MG63 (cell line): ENCODE measurements at regions not wholly inside any gene's neighbourhood (a gene's known extent, or its start where the extent isn't known, plus 50 kb on each side); places are given as distances from the start of the nearest gene placed in this dataset.

ENCODE experiments used
- DNase-seq: peaks from one replicate; pipeline ENCODE4 v3.0.0-alpha.2; 2020
- H3K27me3 ChIP-seq: fragments of 250-450 bp; sonication (Bioruptor Pico); 2 replicates; pipeline ENCODE4 v1.5.1; 2020; ENCODE audit warnings: mild to moderate bottlenecking, moderate library complexity
- H3K36me3 ChIP-seq: fragments of 250-450 bp; sonication (Bioruptor Pico); 2 replicates; pipeline ENCODE4 v1.5.1; 2020; ENCODE audit warnings: mild to moderate bottlenecking, moderate library complexity
- H3K4me3 ChIP-seq: fragments of 250-450 bp; sonication (Bioruptor Pico); 2 replicates; pipeline ENCODE4 v1.5.1; 2020; ENCODE audit warnings: mild to moderate bottlenecking, moderate library complexity
- H3K9me3 ChIP-seq: fragments of 250-450 bp; sonication (Bioruptor Pico); 2 replicates; pipeline ENCODE4 v1.5.1; 2020; ENCODE audit warnings: mild to moderate bottlenecking, moderate library complexity

DNA sequence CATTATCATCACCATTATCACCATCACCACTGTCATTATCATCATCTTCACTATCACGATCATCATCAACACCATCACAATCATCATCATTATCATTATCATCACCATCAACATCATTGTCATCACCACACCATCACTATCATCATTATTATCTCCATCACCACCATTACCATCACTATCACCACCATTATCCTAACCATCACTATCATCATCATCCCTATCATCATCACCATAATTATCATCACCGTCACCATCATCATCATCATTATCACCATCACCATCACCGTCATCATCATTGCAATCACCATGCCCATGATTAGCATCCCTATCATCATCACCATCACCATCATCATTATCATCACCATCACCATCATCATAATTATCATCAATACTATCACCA, 311.9 kb downstream of the IRX2 start:
- H3K36me3 ChIP-seq: no peaks in the 10 kb centered on the region
- DNase-seq: no peak
- H3K9me3 ChIP-seq: no peaks in the 10 kb centered on the region
- H3K4me3 ChIP-seq: no peak overlapping the region
- peaks cover 2% of the 10 kb centered on the region; the same call in 1 of the 2 replicates for H3K27me3 ChIP-seq

DNA sequence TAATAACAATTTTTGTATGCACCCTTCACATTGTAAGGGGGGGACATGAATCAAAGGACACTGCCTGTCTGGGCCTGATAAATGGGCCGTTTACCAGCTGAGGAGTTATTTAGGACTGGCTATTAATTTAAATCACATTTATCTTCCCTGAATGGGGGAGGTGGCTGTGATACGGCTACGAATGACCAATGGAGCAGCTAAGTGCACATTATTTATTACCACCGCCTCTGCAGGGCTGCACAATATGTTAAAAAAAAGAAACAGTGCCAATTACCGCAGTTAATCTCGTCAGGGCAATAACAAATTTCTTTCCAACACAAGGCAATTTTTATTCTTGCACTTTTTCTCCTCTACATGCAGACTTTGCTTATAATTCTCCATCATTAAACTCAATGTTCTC, 318.4 kb downstream of the IRX2 start:
- H3K4me3 ChIP-seq: no peak overlapping the region
- no peaks in the 10 kb centered on the region for H3K36me3 ChIP-seq
- DNase-seq: no peak
- no peaks in the 10 kb centered on the region; the same call in 1 of the 2 replicates for H3K27me3 ChIP-seq
- no peaks in the 10 kb centered on the region; the same call in 1 of the 2 replicates for H3K9me3 ChIP-seq

DNA sequence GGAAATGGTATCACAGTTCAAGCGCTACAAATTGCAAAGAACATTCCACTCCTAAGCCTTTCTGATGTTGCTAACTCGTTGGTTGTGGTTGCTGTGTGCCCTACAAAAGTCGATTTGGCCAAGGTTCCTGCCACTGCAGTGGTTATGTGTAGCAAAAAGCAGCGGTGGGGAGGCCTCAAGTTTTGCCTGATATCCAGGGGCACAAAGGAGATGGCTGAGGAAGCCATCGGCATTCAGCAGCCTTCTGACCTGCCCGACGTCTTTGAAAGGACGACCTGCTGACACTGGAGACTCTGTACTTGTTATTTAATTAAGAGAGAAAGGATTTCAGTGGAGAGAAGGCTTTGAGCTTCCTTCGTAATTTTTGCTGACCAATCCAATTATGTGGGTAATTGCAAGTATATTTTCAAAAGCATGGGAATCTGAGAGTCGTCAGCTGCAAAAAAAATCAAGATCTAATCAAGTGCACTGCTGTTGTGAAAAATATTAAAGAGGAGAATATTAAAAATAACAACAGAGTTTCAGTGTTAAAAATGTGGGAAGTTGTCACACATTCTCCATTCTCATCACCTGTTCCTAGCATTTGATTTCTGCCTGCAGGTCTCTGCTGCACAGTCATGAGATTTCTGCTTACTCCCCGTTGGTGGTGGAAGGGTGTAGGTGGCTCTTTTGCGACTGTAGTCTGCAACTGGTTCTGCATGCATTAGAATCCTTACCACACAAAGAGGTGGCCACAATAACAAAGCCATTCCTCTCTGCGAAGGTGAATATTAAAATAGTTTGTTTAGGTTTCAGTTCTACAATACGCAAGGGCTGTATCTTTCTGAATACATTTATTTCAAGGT, 319.2 kb downstream of the IRX2 start:
- Histone ChIP-seq H3K36me3 (no peaks in the 10 kb centered on the region), H3K9me3 (no peaks in the 10 kb centered on the region; the same call in 1 of the 2 replicates), H3K27me3 (no peaks in the 10 kb centered on the region; the same call in 1 of the 2 replicates), H3K4me3 (no peak overlapping the region)
- DNase-seq: no peak

DNA sequence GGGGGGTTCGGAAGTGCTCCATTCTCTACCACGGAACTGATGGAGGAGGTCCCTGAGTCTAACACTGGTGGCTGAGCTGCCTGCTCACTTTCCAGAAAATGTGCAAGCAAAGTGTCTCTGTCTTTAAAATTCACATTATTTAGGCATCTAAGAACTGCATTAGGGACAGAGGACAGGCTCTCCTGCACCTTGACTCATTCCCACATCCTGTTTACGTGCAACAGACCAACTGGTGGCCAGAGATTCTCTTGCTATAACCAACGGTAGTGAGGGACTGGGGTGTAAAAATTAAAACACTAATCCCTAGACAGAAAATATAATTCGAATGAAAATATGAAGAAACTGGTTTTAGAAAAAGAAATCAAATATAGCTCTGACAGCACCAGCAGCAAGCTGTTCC, 320.9 kb downstream of the IRX2 start:
- Histone ChIP-seq H3K4me3 (no peak overlapping the region), H3K9me3 (no peaks in the 10 kb centered on the region; the same call in 1 of the 2 replicates), H3K36me3 (no peaks in the 10 kb centered on the region), H3K27me3 (no peaks in the 10 kb centered on the region; the same call in 1 of the 2 replicates)
- DNase-seq: no peak

DNA sequence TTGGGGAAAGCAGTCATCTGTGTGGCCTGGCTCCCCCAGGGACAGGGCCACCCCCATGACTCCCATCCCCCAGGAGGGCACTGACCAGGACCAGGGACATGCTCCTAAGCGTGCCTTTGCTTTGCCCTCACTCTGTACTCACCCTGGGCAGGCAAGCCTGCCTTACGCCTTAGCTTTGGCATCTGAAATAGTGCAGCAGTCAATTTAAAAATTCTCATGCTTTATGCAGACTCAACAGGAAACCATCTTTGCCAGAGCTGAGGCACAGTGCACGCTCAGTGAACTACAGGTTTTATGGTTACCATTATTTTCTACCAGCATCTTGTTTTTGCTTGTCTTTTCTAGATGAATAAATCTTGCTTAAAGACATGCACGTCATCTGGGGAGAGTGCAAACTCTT, 323.5 kb downstream of the IRX2 start:
- no peaks in the 10 kb centered on the region; the same call in 1 of the 2 replicates for H3K27me3 ChIP-seq
- DNase-seq: no peak

DNA sequence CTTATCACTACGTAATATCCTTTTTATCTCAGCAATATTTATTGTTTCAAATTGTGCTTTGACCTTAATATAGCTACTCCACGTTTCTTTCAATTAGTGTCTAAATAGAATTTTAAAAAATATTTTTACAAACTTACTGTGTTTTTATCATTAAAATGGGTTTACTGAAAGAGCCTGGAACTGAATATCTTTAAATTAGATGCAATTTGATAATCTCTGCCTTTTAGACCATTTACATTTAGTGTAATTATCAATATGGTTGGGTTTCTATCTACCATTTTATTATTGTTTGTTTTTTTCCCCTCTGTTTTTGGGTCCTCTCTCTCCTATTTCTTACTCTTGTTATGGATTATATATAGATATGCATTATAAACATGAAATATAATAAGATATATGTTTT, 327.8 kb downstream of the IRX2 start:
- H3K36me3 ChIP-seq: no peaks in the 10 kb centered on the region
- H3K9me3 ChIP-seq: peaks cover 16% of the 10 kb centered on the region
- DNase-seq: no peak
- H3K4me3 ChIP-seq: no peak overlapping the region
- peaks cover 3% of the 10 kb centered on the region for H3K27me3 ChIP-seq

More for the DNA sequence above, 323.5 kb downstream of the IRX2 start:
- no peaks in the 10 kb centered on the region for H3K36me3 ChIP-seq
- H3K9me3 ChIP-seq: peaks cover 8% of the 10 kb centered on the region
- H3K4me3 ChIP-seq: no peak overlapping the region

DNA sequence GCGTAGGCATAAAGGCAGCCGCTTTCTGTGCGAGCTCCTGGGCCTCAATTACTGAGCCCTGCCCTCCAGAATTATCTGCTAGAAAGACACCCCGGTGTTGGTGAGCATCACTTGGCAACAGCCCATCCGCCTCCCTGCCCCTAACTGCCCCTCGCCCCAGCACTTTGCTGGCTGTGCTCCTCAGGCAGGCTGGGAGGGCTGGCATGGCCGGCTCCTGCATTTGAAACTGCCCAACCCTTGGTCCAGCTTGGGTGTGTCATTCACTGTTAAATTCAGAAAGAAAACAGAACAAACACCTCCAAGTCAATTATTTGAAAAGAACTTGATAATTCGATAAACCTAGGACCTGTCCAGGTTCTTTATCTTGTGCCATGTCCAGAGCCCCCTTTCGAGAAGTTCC, 334.2 kb downstream of the IRX2 start:
- no peak overlapping the region for H3K4me3 ChIP-seq
- H3K36me3 ChIP-seq: no peaks in the 10 kb centered on the region
- no peak for DNase-seq
- peaks cover 3% of the 10 kb centered on the region for H3K9me3 ChIP-seq
- H3K27me3 ChIP-seq: peaks cover 20% of the 10 kb centered on the region

DNA sequence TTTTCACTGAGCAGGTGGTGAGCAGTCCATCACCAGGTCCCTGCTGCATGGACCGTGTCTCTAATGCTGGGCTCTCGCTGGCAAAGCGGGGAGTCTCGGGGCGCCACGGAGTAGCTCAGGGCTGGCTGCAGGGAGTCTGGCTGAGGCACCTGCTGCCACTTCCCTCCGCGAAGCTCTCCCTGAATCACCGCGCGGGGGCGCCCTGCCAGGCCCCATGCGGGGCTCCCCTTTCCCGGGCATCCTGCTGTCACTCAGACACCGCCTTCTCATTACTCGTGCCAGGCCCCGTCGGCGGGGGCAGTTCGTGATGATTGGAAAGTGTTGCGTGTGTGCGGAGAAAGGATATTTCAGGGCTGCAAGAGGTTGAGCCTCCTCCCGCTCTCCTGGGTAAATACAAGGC, 335.8 kb downstream of the IRX2 start:
- peak; percentile 51 for DNase-seq
- Histone ChIP-seq H3K9me3 (no peaks in the 10 kb centered on the region), H3K36me3 (no peaks in the 10 kb centered on the region), H3K27me3 (peaks cover 22% of the 10 kb centered on the region), H3K4me3 (no peak overlapping the region)

DNA sequence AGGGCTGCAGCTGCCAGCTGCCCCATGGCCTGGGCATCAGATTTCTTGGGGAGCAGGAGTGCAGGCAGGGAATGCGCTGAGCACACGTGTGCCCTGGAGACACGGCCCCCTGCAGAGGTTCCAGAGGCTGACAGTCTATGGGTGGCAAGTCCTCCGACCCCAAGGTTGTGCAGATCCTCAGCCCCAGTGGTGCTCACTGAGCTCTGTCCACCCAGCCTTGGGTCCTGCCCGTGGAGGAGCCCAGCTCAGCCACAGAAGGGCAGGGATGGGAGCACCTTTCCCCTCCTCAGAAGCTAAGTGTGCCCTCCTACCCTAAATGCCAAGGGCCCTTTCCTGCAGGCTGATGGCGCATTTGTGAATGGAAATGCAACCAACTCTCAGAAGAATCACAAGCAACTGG, 341.0 kb downstream of the IRX2 start:
- no peak overlapping the region for H3K4me3 ChIP-seq
- H3K27me3 ChIP-seq: peaks cover 27% of the 10 kb centered on the region
- H3K9me3 ChIP-seq: no peaks in the 10 kb centered on the region
- H3K36me3 ChIP-seq: no peaks in the 10 kb centered on the region
- no peak for DNase-seq

DNA sequence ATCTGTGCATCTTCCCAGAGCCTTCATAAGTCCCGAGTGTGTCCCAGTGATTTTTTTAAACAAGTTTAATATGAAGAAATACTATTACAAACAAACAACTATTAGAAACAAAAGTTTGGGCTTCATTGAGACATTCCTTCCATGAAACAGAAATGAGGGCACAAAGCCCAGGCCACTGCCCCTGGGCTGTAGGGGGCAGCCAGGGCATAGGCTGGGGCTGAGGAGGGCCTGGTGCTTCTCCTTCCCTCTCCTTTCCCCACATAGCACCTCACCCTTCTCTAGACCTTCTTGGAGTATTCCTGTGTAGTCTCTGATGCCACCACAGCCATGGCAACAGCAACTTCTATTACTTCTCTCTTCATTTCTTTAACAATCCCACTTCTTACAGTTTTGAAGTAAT, 348.2 kb downstream of the IRX2 start:
- no peak overlapping the region for H3K4me3 ChIP-seq
- no peaks in the 10 kb centered on the region for H3K36me3 ChIP-seq
- peaks cover 3% of the 10 kb centered on the region; the same call in 1 of the 2 replicates for H3K9me3 ChIP-seq
- H3K27me3 ChIP-seq: peaks cover 5% of the 10 kb centered on the region
- DNase-seq: no peak

DNA sequence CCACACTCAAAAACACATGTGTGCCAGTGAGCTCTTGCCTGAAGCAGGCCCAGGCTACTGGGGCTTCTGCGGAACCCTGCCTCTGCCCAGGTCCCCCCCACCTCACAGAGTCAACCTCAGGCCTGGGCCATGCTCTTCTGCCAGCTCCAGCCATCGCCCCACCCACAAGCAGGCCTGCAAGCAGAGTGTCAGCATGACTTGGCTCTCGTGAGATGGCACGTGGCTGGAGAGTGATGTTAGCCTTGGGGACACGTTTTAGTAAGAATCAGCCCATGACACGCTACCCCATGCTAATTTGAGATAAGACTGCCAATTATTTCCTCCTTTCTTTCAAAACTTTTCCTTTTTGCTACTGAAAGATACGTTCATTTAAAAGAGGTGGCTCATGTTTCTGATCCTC, 351.7 kb downstream of the IRX2 start:
- peaks cover 6% of the 10 kb centered on the region for H3K27me3 ChIP-seq
- no peak for DNase-seq
- H3K36me3 ChIP-seq: no peaks in the 10 kb centered on the region
- no peak overlapping the region for H3K4me3 ChIP-seq
- H3K9me3 ChIP-seq: peaks cover 3% of the 10 kb centered on the region; the same call in 1 of the 2 replicates

DNA sequence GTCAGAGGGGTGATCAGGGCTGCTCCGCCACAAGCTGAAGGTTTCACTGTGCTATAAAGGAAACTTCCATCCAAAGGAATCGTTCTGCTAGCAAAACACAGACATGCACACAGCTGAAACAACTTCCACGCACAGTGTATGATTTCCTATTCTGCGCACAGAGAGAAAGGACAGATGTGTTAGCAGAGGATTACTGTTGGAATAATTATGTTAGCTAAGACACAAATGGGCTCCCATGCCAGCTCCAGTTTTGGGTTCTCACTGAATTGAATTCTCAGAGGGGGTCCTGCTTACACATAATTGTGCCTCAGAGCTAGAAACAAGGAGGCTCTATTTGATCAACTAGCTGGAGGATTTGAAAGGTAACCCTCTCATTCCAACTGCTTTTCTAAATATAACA, 352.4 kb downstream of the IRX2 start:
- Histone ChIP-seq H3K36me3 (no peaks in the 10 kb centered on the region), H3K4me3 (no peak overlapping the region), H3K9me3 (peaks cover 3% of the 10 kb centered on the region; the same call in 1 of the 2 replicates), H3K27me3 (peaks cover 11% of the 10 kb centered on the region)
- no peak for DNase-seq

DNA sequence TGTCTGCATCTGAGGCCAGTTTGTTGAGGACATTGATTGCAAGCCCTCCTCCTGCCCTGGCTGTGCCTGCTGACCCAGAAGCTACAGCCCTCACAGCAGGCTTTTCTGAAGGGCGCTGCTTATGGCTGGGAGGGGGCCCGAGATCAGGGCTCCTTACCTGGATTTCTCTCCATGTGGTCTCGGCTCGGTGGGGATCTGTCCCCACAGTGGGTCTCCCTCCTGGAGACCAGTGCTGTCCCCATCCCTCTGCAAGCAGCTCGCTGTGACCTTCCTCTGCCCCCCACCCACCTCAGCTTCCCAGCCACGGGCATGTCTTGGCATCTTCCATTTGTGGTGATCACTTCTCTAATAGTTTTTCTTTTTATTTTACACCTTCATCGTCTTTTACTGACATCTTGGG, 357.9 kb downstream of the IRX2 start:
- Histone ChIP-seq H3K4me3 (no peak overlapping the region), H3K27me3 (peaks cover 18% of the 10 kb centered on the region), H3K9me3 (no peaks in the 10 kb centered on the region), H3K36me3 (no peaks in the 10 kb centered on the region)
- no peak for DNase-seq

DNA sequence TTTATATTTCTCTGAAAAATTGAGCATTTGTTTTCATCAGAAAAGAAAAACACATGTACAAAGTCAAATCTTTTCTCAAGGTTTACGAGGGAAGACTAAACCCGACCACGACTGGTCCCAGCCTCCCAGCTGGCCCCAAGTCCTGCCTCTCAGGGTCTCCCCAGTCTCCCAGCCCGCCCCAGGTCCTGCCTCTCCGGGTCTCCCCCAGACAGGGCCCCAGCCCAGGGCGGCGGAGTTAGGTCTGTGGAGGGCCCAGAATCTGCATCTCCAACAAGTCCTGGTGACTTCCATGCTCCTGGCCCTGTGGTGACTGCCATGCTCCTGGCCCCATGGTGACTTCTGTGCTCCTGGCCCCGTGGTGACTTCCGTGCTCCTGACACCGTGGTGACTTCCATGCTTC, 359.9 kb downstream of the IRX2 start:
- peaks cover 18% of the 10 kb centered on the region for H3K27me3 ChIP-seq

DNA sequence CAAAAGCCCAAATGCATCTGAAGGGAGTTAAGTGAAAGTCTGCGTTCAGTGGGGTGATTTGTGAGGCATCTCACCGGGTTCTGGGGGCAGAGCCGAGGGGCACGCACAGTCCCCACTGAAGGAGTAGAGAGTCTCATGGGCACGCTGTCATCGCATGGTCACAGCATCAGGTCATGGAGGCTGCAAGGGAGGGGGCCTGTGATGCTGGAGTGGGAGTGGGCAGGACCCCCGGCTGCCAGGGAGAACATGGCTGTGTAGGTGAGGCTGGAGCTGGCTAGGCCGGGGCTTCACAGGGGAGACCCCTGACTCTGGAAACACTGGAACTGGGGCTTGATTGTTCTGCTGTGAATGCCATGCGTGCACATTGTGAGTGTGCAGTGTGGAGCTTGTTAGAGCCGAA, 360.5 kb downstream of the IRX2 start:
- H3K4me3 ChIP-seq: no peak overlapping the region
- H3K27me3 ChIP-seq: peaks cover 21% of the 10 kb centered on the region
- H3K36me3 ChIP-seq: no peaks in the 10 kb centered on the region
- no peaks in the 10 kb centered on the region for H3K9me3 ChIP-seq
- no peak for DNase-seq

More for the DNA sequence above, 359.9 kb downstream of the IRX2 start:
- Histone ChIP-seq H3K36me3 (no peaks in the 10 kb centered on the region), H3K9me3 (no peaks in the 10 kb centered on the region), H3K4me3 (no peak overlapping the region)
- DNase-seq: no peak

DNA sequence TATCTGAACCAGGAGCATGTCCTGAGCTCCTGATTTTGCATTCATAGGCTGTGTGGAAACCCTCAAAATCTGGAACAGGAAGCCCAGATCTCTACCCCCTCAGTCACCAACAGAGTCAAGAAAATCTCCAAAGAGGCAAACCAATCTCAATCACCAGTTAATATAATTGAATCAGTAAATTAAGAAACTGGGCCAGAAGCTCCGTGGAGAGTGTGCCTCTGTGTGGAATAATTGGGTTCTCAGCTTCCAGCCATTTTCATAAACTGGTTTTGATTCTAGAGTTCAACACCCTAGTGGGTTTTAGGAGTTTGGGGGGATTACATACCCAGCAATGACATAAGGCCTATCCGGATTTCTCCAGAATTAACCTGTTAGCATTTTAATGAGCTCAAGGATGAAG, 362.9 kb downstream of the IRX2 start:
- no peak for DNase-seq
- no peaks in the 10 kb centered on the region for H3K36me3 ChIP-seq
- H3K4me3 ChIP-seq: no peak overlapping the region
- H3K27me3 ChIP-seq: peaks cover 24% of the 10 kb centered on the region
- H3K9me3 ChIP-seq: no peaks in the 10 kb centered on the region

DNA sequence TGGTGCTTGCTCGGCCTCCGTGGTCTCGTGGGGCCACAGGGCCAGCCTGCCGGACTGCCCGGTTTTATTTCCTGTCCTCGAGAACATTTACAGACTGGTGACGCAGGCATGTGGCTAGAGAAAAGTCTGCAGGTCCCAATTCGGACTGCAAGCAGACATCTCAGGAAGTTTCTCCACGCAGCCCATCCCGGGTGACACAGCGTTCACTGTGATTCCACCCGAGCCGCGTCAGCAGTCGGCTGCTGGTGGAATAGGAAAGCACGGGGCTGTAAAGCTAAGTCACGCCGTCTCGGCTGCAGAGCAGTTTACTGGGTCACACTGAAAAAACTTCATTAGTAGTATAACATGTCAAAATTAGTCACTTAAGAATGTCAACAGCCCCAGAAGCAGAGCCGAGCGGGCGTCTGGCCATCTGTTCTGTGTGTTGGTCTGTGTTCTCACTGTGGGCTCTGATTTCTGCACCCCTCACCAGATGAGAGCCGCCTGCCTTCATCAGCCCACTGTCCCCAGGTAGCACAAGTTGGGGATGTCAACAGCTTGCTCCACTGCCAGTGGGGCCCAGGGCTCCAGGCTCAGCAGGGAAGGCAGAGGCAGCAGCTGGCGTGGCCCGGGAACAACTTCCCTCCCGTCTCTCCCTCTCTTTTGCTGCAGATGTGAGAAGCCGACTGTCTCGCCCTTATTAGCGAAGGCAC, 363.7 kb downstream of the IRX2 start:
- Histone ChIP-seq H3K36me3 (no peaks in the 10 kb centered on the region), H3K9me3 (no peaks in the 10 kb centered on the region)
- DNase-seq: no peak

DNA sequence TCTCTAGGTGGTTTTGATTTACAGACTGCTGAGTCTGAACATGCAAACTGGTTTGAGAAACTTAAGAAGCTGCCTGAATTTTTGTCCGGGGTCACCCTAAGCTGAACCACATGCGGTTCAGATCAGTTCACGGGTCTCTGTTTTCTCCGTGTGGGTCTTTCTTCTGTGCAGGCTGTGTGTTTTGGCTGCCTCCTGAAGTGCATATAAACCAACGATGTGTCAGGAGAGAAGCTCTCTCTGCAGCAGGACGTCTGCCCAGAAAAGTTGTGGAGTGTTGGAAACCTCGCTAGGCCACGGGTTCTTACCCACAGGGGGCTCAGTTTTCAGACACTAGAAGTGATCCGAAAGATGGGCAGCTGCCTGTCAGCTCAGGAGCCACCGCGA, 364.2 kb downstream of the IRX2 start:
- H3K27me3 ChIP-seq: peaks cover 21% of the 10 kb centered on the region
- no peaks in the 10 kb centered on the region for H3K36me3 ChIP-seq
- no peak overlapping the region for H3K4me3 ChIP-seq
- no peak for DNase-seq
- H3K9me3 ChIP-seq: no peaks in the 10 kb centered on the region

More for the DNA sequence above, 363.7 kb downstream of the IRX2 start:
- Histone ChIP-seq H3K27me3 (peaks cover 24% of the 10 kb centered on the region), H3K4me3 (no peak overlapping the region)
